GM12865 (cell line): ENCODE measurements at regions not wholly inside any gene's neighbourhood (a gene's known extent, or its start where the extent isn't known, plus 50 kb on each side); places are given as distances from the start of the nearest gene placed in this dataset.

ENCODE experiments used
- DNase-seq: peaks from one replicate; pipeline ENCODE4 v3.0.0; 2010; ENCODE audit warnings: low read depth
- H3K4me3 ChIP-seq: 2 replicates; pipeline ENCODE4 v1.5.1; 2011; ENCODE audit warnings: mild to moderate bottlenecking, low read depth, low read length, control low read depth
- CTCF ChIP-seq: IDR thresholded peaks from 2 replicates; pipeline ENCODE4 v1.5.1; 2011; ENCODE audit warnings: low read length, control low read depth, low read depth, inconsistent platforms; ENCODE audit not compliant: insufficient read depth; ENCODE audit errors: missing control alignments

- TF ChIP-seq CTCF, result no peak
- no peak overlapping the region for H3K4me3 ChIP-seq
- DNase-seq, result no peak
Measured at GRCh38 chr18:45553723-45554388, 61.4 kb upstream of the SLC14A2 start.

GRCh38 chr18:45554389-45554737, 60.9 kb upstream of the SLC14A2 start:
- DNase-seq, result no peak
- H3K4me3 ChIP-seq, result no peak overlapping the region
- no peak for TF ChIP-seq CTCF

DNA sequence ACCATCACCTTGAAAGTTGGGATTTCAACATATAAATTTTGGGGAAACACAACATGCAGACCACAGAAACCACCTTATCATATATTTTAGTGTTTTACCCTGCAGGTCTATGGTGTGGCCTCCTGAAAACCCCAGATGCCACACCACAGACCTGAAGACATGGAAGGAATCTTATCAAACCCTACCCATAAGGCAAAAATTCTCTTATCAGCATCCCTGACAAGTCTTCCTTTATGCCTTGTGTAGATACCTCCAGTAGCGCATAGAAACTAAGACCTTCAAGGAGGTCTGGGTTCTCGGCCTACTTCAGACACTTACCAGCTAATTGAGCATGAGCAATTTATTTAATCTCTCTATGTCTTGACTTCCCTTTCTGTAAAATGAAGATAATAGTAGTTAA, 59.1 kb upstream of the SLC14A2 start:
- no peak overlapping the region for H3K4me3 ChIP-seq
- no peak for TF ChIP-seq CTCF
- DNase-seq, result no peak

- DNase-seq, result no peak
- no peak overlapping the region for H3K4me3 ChIP-seq
- no peak for TF ChIP-seq CTCF
Measured at GRCh38 chr18:45557287-45557686, 58.0 kb upstream of the SLC14A2 start.

DNA sequence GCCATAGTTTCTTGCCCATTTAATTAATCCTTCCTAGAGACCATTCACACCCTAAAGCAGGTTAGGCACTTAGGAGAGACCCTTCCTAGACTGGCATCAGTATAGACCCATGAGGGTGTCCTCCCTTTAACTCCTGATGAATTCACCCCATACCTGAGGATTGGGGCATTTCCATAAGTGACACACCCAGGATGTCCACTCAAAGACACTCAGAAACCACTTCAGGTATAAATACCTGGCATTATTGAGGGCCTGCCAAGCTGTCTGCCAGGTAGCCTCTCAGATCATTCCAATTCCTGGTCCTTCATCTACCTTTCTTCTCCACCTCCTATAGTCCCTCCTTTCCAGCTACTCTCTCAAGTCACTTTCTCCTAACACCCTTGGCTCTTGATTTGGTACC, 57.5 kb upstream of the SLC14A2 start:
- no peak for TF ChIP-seq CTCF
- no peak overlapping the region for H3K4me3 ChIP-seq
- DNase-seq, result no peak

DNA sequence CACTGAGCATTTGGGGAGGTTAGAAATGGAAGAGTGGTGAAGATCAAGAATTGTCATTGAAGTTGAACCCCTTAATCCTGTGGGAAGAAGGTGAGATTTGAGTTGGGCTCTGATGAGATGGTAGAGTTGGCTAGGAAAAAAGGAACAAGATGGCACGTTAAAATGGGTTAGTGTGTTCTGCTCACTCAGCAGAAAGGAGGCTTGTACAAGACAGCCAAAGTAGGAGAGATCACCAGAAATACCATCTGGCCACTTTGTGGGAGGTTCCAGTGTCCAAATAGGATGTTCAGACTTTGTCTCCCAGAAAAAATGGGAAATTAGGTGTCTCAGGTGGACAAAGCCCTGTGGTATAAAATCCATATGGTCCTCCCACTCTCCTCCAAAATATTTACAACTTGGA, 56.0 kb upstream of the SLC14A2 start:
- no peak overlapping the region for H3K4me3 ChIP-seq
- TF ChIP-seq CTCF, result no peak
- DNase-seq, result no peak

GRCh38 chr18:45560870-45561269, 54.4 kb upstream of the SLC14A2 start:
- H3K4me3 ChIP-seq, result no peak overlapping the region
- no peak for TF ChIP-seq CTCF
- no peak for DNase-seq
